Fibroblast of the aortic adventitia (primary cell): ENCODE measurements at regions not wholly inside any gene's neighbourhood (a gene's known extent, or its start where the extent isn't known, plus 50 kb on each side); places are given as distances from the start of the nearest gene placed in this dataset.
A peak's percentile ranks its signal among the peaks of the same experiment; 100 is the strongest.

ENCODE experiments used
- DNase-seq: peaks from one replicate; pipeline ENCODE4 v3.0.0-alpha.2; 2010; ENCODE audit warnings: low read depth
- H3K4me3 ChIP-seq: 2 replicates; pipeline ENCODE4 v1.5.1; 2011; ENCODE audit warnings: low read depth, mild to moderate bottlenecking, control low read depth, low read length, moderate library complexity
- TF ChIP-seq, protein P1 (sequence below): IDR thresholded peaks from 2 replicates; pipeline ENCODE4 v1.5.1; 2011; ENCODE audit warnings: mild to moderate bottlenecking, low read length, control low read depth, inconsistent platforms; ENCODE audit not compliant: insufficient read depth

GRCh38 chr10:70996549-70996948, 108.2 kb upstream of the PCBD1 start:
- TF ChIP-seq, protein P1, sequence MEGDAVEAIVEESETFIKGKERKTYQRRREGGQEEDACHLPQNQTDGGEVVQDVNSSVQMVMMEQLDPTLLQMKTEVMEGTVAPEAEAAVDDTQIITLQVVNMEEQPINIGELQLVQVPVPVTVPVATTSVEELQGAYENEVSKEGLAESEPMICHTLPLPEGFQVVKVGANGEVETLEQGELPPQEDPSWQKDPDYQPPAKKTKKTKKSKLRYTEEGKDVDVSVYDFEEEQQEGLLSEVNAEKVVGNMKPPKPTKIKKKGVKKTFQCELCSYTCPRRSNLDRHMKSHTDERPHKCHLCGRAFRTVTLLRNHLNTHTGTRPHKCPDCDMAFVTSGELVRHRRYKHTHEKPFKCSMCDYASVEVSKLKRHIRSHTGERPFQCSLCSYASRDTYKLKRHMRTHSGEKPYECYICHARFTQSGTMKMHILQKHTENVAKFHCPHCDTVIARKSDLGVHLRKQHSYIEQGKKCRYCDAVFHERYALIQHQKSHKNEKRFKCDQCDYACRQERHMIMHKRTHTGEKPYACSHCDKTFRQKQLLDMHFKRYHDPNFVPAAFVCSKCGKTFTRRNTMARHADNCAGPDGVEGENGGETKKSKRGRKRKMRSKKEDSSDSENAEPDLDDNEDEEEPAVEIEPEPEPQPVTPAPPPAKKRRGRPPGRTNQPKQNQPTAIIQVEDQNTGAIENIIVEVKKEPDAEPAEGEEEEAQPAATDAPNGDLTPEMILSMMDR = no peak
- no peak for DNase-seq
- no peak overlapping the region for H3K4me3 ChIP-seq

DNA sequence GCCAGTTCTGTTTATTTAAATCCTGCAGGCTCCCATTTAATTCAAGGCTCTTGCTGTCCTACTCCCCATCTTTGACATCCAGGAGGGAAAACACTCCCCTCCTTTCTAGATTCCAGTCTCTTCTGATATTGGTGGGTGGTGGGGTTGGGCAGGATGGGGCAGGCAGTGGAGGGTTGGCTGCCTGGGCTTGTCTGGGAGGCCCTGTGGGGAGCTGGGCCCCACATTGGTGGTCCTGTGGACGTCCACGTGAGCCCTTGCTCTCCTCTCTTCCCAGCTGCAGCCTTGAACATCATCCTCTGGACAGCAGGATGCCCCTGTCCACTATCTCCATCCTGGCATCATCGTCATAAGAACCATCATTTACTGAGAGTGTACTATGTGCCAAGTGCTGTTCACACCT, 108.9 kb upstream of the PCBD1 start:
- H3K4me3 ChIP-seq = no peak overlapping the region
- DNase-seq = no peak
- TF ChIP-seq, protein P1 = no peak

DNA sequence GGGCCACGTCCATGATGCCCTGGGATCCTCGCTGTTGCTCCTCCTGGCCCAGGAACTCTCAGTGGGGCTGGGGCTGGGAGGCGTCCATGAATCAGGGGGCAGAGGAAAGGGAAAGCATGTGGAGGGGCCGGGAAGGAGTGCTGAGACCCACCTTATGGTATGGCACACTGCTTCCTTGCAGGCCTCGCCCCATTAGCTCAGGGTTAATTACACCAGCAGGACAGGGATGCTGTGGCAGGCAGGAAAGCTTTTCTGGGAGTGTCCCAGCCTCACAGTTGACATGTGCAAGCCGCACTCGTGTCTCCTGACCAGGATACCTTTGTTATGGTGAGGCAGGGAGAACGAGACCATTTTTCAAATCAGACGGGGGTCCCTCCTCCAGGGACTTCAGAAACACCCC, 109.7 kb upstream of the PCBD1 start:
- DNase-seq = no peak
- TF ChIP-seq, protein P1 = no peak
- H3K4me3 ChIP-seq = no peak overlapping the region

DNA sequence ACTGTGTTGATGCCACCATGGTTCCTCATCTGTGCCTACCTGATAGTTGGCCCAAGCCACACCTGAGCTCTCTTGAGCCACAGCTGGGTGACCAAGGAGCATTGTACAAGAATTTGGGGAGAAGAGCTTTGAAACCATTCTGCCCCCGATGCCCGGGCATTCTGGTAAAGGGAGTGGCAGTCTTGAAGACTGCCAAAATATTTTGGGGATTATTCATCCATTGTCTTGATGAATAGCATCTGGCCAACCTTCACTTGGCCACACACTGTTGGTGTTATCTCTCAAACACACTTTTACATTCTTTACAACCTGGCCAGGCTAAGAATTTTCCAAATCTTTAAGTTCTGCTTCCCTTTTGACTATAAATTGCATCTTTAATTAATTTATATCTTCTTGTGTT, 113.1 kb upstream of the PCBD1 start:
- no peak overlapping the region for H3K4me3 ChIP-seq
- DNase-seq = peak; percentile 26
- TF ChIP-seq, protein P1 = no peak

- TF ChIP-seq, protein P1 = no peak
- no peak overlapping the region for H3K4me3 ChIP-seq
- DNase-seq = no peak
Observed at GRCh38 chr10:71004176-71005075, 116.1 kb upstream of the PCBD1 start.

DNA sequence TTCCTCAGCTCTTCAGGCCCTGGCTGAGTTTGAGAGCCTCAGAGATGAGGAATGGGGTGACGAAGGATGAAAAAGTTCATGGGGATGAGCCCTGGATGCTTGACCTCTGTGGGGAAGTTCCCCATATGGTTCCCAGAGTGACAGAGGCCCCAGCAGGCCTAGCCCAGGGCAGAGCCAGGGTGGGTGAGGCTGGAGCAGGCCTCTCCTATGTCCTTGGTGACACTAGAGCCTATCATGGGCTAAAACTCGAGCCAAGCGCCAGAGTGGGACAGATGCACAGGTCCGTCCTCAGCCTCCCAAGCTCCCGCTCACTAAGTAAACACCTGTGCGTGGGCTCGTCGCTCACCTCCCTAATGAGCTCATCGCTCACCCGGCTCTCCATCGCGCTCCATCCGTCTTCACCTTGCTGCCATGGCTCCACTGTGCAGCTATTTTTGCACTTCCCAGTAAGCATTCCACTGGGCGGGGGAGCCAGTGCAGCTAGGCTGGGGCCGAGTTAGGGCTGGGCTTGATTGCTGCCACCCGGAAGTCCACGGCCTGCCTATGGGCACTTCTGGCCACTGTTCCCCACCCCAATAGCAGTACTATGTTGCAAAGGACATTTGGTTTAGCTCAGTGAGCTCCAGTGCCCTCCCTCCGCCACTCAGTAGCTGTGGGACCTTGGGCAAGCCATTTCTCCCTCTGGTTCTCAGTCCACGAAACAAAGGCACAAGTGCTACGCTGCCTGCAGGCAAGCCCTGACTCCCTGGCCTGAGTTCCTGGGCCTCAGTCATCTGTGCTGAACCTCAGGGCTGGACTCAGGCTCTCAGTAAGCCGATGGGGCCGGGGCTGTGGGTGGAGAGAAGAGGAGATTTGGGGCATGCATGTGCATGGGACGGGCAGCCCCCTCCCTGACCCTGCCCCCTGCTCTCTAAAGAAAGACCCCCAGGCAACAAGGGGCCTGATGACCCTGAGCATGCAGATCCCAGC, 117.3 kb upstream of the PCBD1 start:
- DNase-seq = no peak
- TF ChIP-seq, protein P1 = no peak
- no peak overlapping the region for H3K4me3 ChIP-seq
